SJCRH30 (cell line): ENCODE measurements at regions not wholly inside any gene's neighbourhood (a gene's known extent, or its start where the extent isn't known, plus 50 kb on each side); places are given as distances from the start of the nearest gene placed in this dataset.

Source experiments
- DNase-seq, 2 experiments: peaks; one replicate each; pipeline ENCODE4 v3.0.0-alpha.2; 2015 to 2020
- H3K27ac ChIP-seq: fragments of 250-450 bp; sonication (Bioruptor Pico); 2 replicates; pipeline ENCODE4 v1.5.1; 2020; ENCODE audit warnings: mild to moderate bottlenecking, moderate library complexity
- H3K27me3 ChIP-seq: fragments of 250-450 bp; sonication (Bioruptor Pico); 2 replicates; pipeline ENCODE4 v1.5.1; 2020; ENCODE audit warnings: mild to moderate bottlenecking, moderate library complexity
- H3K36me3 ChIP-seq: fragments of 250-450 bp; sonication (Bioruptor Pico); 2 replicates; pipeline ENCODE4 v1.5.1; 2020; ENCODE audit warnings: mild to moderate bottlenecking, moderate library complexity
- H3K4me1 ChIP-seq: fragments of 250-450 bp; sonication (Bioruptor Pico); 2 replicates; pipeline ENCODE4 v1.5.1; 2020; ENCODE audit warnings: mild to moderate bottlenecking, moderate library complexity
- H3K4me3 ChIP-seq: fragments of 250-450 bp; sonication (Bioruptor Pico); 2 replicates; pipeline ENCODE4 v1.5.1; 2020; ENCODE audit warnings: mild to moderate bottlenecking, moderate library complexity
- H3K9me3 ChIP-seq: fragments of 250-450 bp; sonication (Bioruptor Pico); replicated peaks from 2 replicates; pipeline ENCODE4 v1.5.1; 2020; ENCODE audit warnings: mild to moderate bottlenecking, moderate library complexity

- H3K9me3 ChIP-seq = no peaks in the 10 kb centered on the region
- H3K4me3 ChIP-seq = no peak overlapping the region
- H3K27me3 ChIP-seq = no peaks in the 10 kb centered on the region
- no peak for DNase-seq
- H3K4me1 ChIP-seq = no peaks in the 10 kb centered on the region
- no peak overlapping the region for H3K27ac ChIP-seq
- no peaks in the 10 kb centered on the region for H3K36me3 ChIP-seq
These were observed 436.9 kb downstream of the CNTN6 start for GRCh38 chr3:1529676-1530075.

GRCh38 chr3:1531981-1532380 lies 439.2 kb downstream of the CNTN6 start:
- Histone ChIP-seq H3K36me3 (no peaks in the 10 kb centered on the region), H3K27ac (no peak overlapping the region), H3K4me1 (no peaks in the 10 kb centered on the region), H3K4me3 (no peak overlapping the region), H3K9me3 (no peaks in the 10 kb centered on the region), H3K27me3 (no peaks in the 10 kb centered on the region)
- no peak for DNase-seq

- no peak for DNase-seq
- Histone ChIP-seq H3K36me3 (no peaks in the 10 kb centered on the region), H3K27me3 (no peaks in the 10 kb centered on the region), H3K27ac (no peak overlapping the region), H3K4me1 (no peaks in the 10 kb centered on the region), H3K4me3 (no peak overlapping the region), H3K9me3 (no peaks in the 10 kb centered on the region)
These were observed 440.2 kb downstream of the CNTN6 start for GRCh38 chr3:1532935-1533606.

GRCh38 chr3:1533763-1534162 lies 440.9 kb downstream of the CNTN6 start:
- no peak for DNase-seq
- no peaks in the 10 kb centered on the region for H3K27me3 ChIP-seq
- H3K9me3 ChIP-seq = no peaks in the 10 kb centered on the region
- no peak overlapping the region for H3K27ac ChIP-seq
- H3K4me3 ChIP-seq = no peak overlapping the region
- H3K36me3 ChIP-seq = no peaks in the 10 kb centered on the region
- no peaks in the 10 kb centered on the region for H3K4me1 ChIP-seq

- no peak for DNase-seq
- Histone ChIP-seq H3K9me3 (no peaks in the 10 kb centered on the region), H3K4me3 (no peak overlapping the region), H3K36me3 (no peaks in the 10 kb centered on the region), H3K4me1 (no peaks in the 10 kb centered on the region), H3K27ac (no peak overlapping the region), H3K27me3 (no peaks in the 10 kb centered on the region)
These were observed 441.4 kb downstream of the CNTN6 start for GRCh38 chr3:1534252-1534651.

DNA sequence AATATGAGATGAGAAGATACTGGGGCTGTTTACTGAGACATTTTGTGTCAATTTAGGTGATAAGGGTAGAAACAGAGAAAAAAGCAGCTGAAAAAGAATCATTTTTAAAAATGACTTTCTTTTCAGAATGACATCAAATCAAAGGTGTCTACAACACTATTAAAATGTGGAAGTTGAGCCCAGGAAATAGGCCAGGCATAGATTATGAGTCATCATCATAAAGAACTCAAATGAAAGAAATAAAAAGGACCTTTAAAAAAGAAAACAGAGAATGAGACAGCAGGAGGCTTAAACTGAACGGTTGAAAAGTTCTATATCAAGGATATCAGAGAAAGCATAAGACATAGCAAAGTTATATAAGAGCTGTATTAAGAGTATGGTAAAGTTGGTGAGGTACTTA lies 442.5 kb downstream of the CNTN6 start:
- DNase-seq = no peak
- Histone ChIP-seq H3K27ac (no peak overlapping the region), H3K4me3 (no peak overlapping the region), H3K4me1 (no peaks in the 10 kb centered on the region), H3K9me3 (no peaks in the 10 kb centered on the region), H3K27me3 (no peaks in the 10 kb centered on the region), H3K36me3 (no peaks in the 10 kb centered on the region)

DNA sequence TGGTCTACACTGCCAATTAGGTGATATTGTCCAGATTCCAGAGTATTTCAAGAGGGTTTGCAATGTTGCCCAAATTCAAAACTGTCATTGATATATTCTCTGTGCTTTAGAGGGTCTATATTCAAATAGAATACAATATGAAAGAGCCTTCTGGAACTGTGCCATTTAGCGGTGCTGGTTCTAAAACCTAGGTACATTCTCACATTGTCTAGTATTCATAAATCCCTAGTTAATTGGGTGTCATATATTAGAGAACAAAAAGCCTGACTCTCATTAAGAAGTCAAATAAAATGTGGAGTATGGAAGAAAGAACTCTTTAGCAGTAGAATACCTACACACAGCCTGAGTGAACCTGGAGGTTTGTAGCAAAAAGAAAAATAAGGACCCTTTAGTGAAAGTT lies 447.9 kb downstream of the CNTN6 start:
- Histone ChIP-seq H3K9me3 (no peaks in the 10 kb centered on the region), H3K36me3 (no peaks in the 10 kb centered on the region), H3K27me3 (no peaks in the 10 kb centered on the region), H3K27ac (no peak overlapping the region), H3K4me3 (no peak overlapping the region), H3K4me1 (no peaks in the 10 kb centered on the region)
- no peak for DNase-seq

- no peak overlapping the region for H3K27ac ChIP-seq
- no peaks in the 10 kb centered on the region for H3K4me1 ChIP-seq
- no peaks in the 10 kb centered on the region for H3K36me3 ChIP-seq
- no peaks in the 10 kb centered on the region for H3K27me3 ChIP-seq
- DNase-seq = no peak
- no peak overlapping the region for H3K4me3 ChIP-seq
- H3K9me3 ChIP-seq = no peaks in the 10 kb centered on the region
These were observed 458.9 kb downstream of the CNTN6 start for GRCh38 chr3:1551741-1552140.

DNA sequence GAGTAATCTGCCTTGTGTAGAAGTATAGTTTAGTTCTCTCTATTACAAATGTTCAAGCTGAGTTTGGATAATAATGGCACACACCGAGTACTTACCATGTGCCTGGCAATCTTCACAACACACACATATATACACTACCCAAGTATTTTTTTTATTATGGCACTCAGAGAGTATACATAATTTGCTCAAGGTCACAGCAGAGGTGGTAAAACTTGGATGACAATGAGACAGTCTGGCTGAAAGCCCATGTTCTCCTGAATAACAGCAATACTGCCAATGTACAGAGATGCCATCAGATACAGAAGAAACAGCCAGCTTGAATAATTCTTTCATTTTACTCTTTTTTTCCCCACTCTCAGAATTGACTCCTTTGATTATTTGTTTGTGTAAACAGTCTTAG lies 460.0 kb downstream of the CNTN6 start:
- H3K4me3 ChIP-seq = no peak overlapping the region
- H3K4me1 ChIP-seq = no peaks in the 10 kb centered on the region
- H3K27me3 ChIP-seq = no peaks in the 10 kb centered on the region
- no peak for DNase-seq
- H3K27ac ChIP-seq = no peak overlapping the region
- no peaks in the 10 kb centered on the region for H3K36me3 ChIP-seq
- no peaks in the 10 kb centered on the region for H3K9me3 ChIP-seq

DNA sequence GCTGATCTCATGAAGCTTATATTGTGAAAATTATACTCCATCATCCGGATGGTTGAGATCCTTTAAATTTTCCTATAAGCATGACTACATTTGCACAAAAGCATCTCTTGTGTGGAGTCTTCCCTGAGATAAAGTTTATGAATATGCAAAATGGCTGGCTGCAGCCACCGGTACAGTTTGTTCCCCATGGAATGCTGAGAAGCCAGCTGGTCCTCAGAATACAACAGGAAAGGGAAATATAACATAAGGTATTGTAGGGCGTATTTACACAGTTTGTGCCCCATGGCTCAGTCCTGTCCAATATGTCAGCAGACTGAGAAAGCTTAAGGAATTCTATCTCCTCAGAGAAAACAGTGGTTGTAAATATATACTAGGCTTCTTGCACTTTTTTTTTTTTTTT lies 468.6 kb downstream of the CNTN6 start:
- Histone ChIP-seq H3K36me3 (no peaks in the 10 kb centered on the region), H3K27me3 (no peaks in the 10 kb centered on the region), H3K4me1 (no peaks in the 10 kb centered on the region), H3K27ac (no peak overlapping the region), H3K4me3 (no peak overlapping the region), H3K9me3 (no peaks in the 10 kb centered on the region)
- DNase-seq = no peak

DNA sequence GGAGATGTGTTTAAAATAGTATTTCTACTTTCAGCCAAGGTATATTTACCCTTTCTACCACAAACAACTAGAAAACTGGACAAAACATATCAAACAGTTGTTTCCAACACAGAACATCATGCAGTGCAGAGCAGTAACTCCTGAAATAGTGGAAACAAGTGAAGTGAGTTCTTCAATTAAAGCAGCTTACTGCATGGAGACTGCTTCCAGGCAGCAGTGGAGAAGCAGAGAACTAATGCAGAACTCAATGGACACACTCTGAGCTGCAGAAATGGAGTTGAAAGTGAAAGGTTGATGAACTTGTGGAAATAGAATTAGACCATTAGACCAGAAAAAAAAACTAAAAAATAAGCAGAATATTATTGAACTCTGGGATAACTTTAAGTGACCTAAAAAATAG lies 478.9 kb downstream of the CNTN6 start:
- Histone ChIP-seq H3K4me1 (no peaks in the 10 kb centered on the region), H3K4me3 (no peak overlapping the region), H3K9me3 (no peaks in the 10 kb centered on the region), H3K36me3 (no peaks in the 10 kb centered on the region), H3K27me3 (no peaks in the 10 kb centered on the region), H3K27ac (no peak overlapping the region)
- DNase-seq = no peak

- DNase-seq = no peak
- no peak overlapping the region for H3K27ac ChIP-seq
- no peaks in the 10 kb centered on the region for H3K27me3 ChIP-seq
- no peaks in the 10 kb centered on the region for H3K9me3 ChIP-seq
- no peak overlapping the region for H3K4me3 ChIP-seq
- no peaks in the 10 kb centered on the region for H3K36me3 ChIP-seq
- no peaks in the 10 kb centered on the region for H3K4me1 ChIP-seq
These were observed 483.2 kb downstream of the CNTN6 start for GRCh38 chr3:1576047-1576446.

DNA sequence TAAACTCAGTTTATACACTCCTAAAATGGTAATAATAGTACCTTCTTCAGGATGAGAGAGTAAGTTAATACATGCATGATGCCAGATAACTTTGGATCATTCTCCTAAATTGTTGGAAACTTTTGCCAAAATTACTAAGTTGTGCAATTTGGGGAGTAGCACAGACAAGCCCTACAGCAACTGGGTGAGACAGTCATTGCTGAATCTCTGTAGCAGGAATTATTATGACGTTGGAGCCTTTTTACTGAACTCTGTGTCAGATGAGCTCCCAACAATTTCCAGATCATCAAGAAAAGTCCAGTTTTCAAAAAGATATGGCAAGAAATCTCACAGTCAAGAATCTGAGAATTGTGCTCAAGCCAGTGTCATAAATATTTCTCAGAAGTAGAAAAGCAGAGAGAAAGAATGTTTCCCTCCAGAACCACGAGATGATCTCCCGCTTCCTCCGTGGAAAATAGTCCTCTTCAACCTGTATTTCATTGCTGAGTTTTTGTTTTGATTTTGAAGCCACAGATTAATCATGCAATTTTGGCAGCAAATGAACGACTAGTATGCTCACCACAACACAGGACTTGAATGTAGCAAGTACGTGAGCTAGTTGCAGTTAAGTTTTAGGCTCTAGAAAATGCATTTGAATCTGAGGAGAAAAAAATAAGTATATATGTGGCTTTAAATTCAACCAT lies 485.4 kb downstream of the CNTN6 start:
- Histone ChIP-seq H3K4me1 (no peaks in the 10 kb centered on the region), H3K27me3 (no peaks in the 10 kb centered on the region), H3K4me3 (peak overlapping the region; percentile 21; the same call in 1 of the 2 replicates), H3K36me3 (no peaks in the 10 kb centered on the region), H3K9me3 (no peaks in the 10 kb centered on the region), H3K27ac (no peak overlapping the region)
- DNase-seq = peak in 1 of 2 experiments; percentile 11

- no peaks in the 10 kb centered on the region for H3K4me1 ChIP-seq
- no peak for DNase-seq
- no peaks in the 10 kb centered on the region for H3K27me3 ChIP-seq
- no peak overlapping the region for H3K27ac ChIP-seq
- no peak overlapping the region for H3K4me3 ChIP-seq
- no peaks in the 10 kb centered on the region for H3K9me3 ChIP-seq
- no peaks in the 10 kb centered on the region for H3K36me3 ChIP-seq
These were observed 490.2 kb downstream of the CNTN6 start for GRCh38 chr3:1583044-1583443.

GRCh38 chr3:1587426-1587825 lies 494.6 kb downstream of the CNTN6 start:
- H3K27ac ChIP-seq = no peak overlapping the region
- no peaks in the 10 kb centered on the region for H3K4me1 ChIP-seq
- H3K4me3 ChIP-seq = no peak overlapping the region
- DNase-seq = no peak
- no peaks in the 10 kb centered on the region for H3K36me3 ChIP-seq
- H3K27me3 ChIP-seq = no peaks in the 10 kb centered on the region
- no peaks in the 10 kb centered on the region for H3K9me3 ChIP-seq
